Neural progenitor cell (in vitro differentiated cells): ENCODE measurements at regions not wholly inside any gene's neighbourhood (a gene's known extent, or its start where the extent isn't known, plus 50 kb on each side); places are given as distances from the start of the nearest gene placed in this dataset.

Experiments used
- EZH2 ChIP-seq: fragments of 200-600 bp; sonication (generic); IDR thresholded peaks from 2 replicates; pipeline ENCODE4 v1.6.1; 2017; ENCODE audit warnings: antibody characterized with exemption, mild to moderate bottlenecking, moderate library complexity
- EZH2phosphoT487 ChIP-seq: fragments of 200-600 bp; sonication (generic); IDR thresholded peaks from 2 replicates; pipeline ENCODE4 v1.6.1; 2017; ENCODE audit warnings: antibody characterized with exemption
- TF ChIP-seq, protein P1 (sequence below): fragments of 200-600 bp; sonication (generic); IDR thresholded peaks from 2 replicates; pipeline ENCODE4 v1.5.1; 2017; ENCODE audit warnings: antibody characterized with exemption, mild to moderate bottlenecking

DNA sequence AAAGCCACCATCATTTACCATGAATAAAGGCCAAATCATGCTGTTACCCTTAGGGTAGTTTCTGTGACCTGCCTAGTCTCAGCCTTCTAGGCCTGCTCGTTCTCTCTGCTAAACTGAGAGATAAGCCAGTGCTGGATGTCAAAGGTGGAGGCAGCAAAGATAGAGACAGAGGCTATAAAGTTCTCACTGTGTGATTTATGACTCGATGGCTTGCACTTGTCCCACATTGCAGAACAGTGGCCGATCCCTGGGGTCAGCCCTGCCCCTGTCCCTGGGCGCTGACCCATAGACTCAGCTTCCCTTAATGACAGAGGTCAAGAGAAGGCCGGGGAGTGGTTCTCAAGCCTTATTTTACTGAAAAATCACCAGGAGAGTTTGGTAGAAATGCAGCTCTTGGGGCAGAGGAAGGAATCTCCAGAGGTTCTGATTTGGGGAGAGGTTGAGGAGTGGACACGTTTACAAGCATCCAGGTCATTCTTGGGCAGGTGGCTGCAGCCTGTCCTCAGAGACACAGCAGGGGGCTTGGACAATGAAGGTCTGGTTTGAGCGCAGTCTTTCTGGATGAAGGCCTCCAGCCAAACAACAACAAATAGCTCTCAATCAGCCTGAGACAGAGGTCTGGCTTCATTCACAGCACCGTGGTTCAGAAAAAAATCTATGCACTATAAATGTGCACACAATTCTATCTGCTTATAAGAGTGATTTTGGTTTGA, 143.5 kb downstream of the ACKR3 start:
- TF ChIP-seq, protein P1, sequence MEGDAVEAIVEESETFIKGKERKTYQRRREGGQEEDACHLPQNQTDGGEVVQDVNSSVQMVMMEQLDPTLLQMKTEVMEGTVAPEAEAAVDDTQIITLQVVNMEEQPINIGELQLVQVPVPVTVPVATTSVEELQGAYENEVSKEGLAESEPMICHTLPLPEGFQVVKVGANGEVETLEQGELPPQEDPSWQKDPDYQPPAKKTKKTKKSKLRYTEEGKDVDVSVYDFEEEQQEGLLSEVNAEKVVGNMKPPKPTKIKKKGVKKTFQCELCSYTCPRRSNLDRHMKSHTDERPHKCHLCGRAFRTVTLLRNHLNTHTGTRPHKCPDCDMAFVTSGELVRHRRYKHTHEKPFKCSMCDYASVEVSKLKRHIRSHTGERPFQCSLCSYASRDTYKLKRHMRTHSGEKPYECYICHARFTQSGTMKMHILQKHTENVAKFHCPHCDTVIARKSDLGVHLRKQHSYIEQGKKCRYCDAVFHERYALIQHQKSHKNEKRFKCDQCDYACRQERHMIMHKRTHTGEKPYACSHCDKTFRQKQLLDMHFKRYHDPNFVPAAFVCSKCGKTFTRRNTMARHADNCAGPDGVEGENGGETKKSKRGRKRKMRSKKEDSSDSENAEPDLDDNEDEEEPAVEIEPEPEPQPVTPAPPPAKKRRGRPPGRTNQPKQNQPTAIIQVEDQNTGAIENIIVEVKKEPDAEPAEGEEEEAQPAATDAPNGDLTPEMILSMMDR = no peak
- TF ChIP-seq EZH2phosphoT487 (no peak), EZH2 (no peak)
